ENCODE measurements at regions not wholly inside any gene's neighbourhood (a gene's known extent, or its start where the extent isn't known, plus 50 kb on each side); places are given as distances from the start of the nearest gene placed in this dataset.

- DNase-seq (ENCODE audit: low read depth): peak; percentile 27
- no peak overlapping the region for H3K4me3 ChIP-seq (ENCODE audit: low read length)
- TF ChIP-seq CTCF (conservative IDR thresholded peaks at IDR 0.05; ENCODE audit: low read depth, low read length): no peak
Measured at GRCh38 chr3:177973241-177973840, 562.9 kb upstream of the KCNMB2 start.

GRCh38 chr3:177976241-177976640 lies 560.0 kb upstream of the KCNMB2 start:
- no peak for DNase-seq (ENCODE audit: low read depth)
- no peak overlapping the region for H3K4me3 ChIP-seq (ENCODE audit: low read length)
- TF ChIP-seq CTCF (conservative IDR thresholded peaks at IDR 0.05; ENCODE audit: low read depth, low read length): no peak

GRCh38 chr3:177976866-177977265 lies 559.4 kb upstream of the KCNMB2 start:
- H3K4me3 ChIP-seq (ENCODE audit: low read length): no peak overlapping the region
- DNase-seq (ENCODE audit: low read depth): no peak
- no peak for TF ChIP-seq CTCF (conservative IDR thresholded peaks at IDR 0.05; ENCODE audit: low read depth, low read length)

GRCh38 chr3:177977381-177978158 lies 558.7 kb upstream of the KCNMB2 start:
- H3K4me3 ChIP-seq (ENCODE audit: low read length): no peak overlapping the region
- no peak for TF ChIP-seq CTCF (conservative IDR thresholded peaks at IDR 0.05; ENCODE audit: low read depth, low read length)
- DNase-seq (ENCODE audit: low read depth): peak; percentile 37

- TF ChIP-seq CTCF (conservative IDR thresholded peaks at IDR 0.05; ENCODE audit: low read depth, low read length): no peak
- no peak for DNase-seq (ENCODE audit: low read depth)
- no peak overlapping the region for H3K4me3 ChIP-seq (ENCODE audit: low read length)
Measured at GRCh38 chr3:177978946-177979345, 557.3 kb upstream of the KCNMB2 start.

GRCh38 chr3:177979703-177980102 lies 556.5 kb upstream of the KCNMB2 start:
- TF ChIP-seq CTCF (conservative IDR thresholded peaks at IDR 0.05; ENCODE audit: low read depth, low read length): no peak
- H3K4me3 ChIP-seq (ENCODE audit: low read length): no peak overlapping the region
- no peak for DNase-seq (ENCODE audit: low read depth)

GRCh38 chr3:177981576-177981975 lies 554.7 kb upstream of the KCNMB2 start:
- no peak overlapping the region for H3K4me3 ChIP-seq (ENCODE audit: low read length)
- no peak for TF ChIP-seq CTCF (conservative IDR thresholded peaks at IDR 0.05; ENCODE audit: low read depth, low read length)
- DNase-seq (ENCODE audit: low read depth): no peak
